Stomach (tissue), 4 donors: ENCODE measurements at regions not wholly inside any gene's neighbourhood (a gene's known extent, or its start where the extent isn't known, plus 50 kb on each side); places are given as distances from the start of the nearest gene placed in this dataset.

Experiments used
- CTCF ChIP-seq, 7 experiments: fragments of 450-650 bp in 4 of 7; fragments of 200-600 bp in 3 of 7; sonication (generic) in 3 of 7; IDR thresholded peaks; one replicate each; pipeline ENCODE4 v1.5.1; 2016 to 2019; ENCODE audit warnings: antibody characterized with exemption in 7 of 7, control low read depth in 2 of 7, mild to moderate bottlenecking in 1 of 7
- POLR2A ChIP-seq, 4 donors: fragments of 450-650 bp; IDR thresholded peaks; one replicate each; pipeline ENCODE4 v1.6.1; 2016; ENCODE audit warnings: antibody characterized with exemption in 4 of 4, control low read depth in 2 of 4, mild to moderate bottlenecking in 1 of 4, moderate library complexity in 1 of 4
- POLR2AphosphoS5 ChIP-seq, 3 donors: sonication (generic); formaldehyde crosslinking; IDR thresholded peaks; one replicate each; pipeline ENCODE4 v1.6.1; 2016; ENCODE audit warnings: antibody characterized with exemption in 3 of 3

DNA sequence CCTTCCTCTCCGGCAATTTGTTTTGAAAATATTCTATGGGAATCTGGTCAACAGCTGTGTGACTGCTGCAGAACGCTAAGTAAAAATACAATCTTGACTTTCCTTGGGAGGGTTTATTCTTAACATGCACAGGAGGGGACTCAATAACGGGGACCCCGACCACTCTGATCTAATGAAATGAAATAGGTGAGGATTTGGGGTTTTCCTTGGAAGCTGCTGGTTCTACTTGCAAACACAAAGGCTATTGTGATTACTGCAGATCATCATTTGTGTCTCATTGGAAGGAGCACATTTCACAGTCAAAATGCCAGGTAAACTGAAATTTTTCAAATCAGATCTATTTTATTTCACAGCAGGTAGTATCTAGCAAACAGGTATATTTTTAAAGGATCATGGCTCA, 366.1 kb downstream of the SHANK2 start:
- TF ChIP-seq CTCF (IDR thresholded peaks at IDR 0.05) (no peak), POLR2AphosphoS5 (IDR thresholded peaks at IDR 0.05) (no peak), POLR2A (IDR thresholded peaks at IDR 0.05) (no peak)
